ENCODE measurements at regions not wholly inside any gene's neighbourhood (a gene's known extent, or its start where the extent isn't known, plus 50 kb on each side); places are given as distances from the start of the nearest gene placed in this dataset.

- TF ChIP-seq CTCF (IDR thresholded peaks at IDR 0.05; ENCODE audit: low read depth, low read length, poor library complexity, severe bottlenecking), result no peak
- TF ChIP-seq EZH2phosphoT487 (IDR thresholded peaks at IDR 0.05; ENCODE audit: borderline replicate concordance, low read length), result no peak
Measured at GRCh38 chr1:71224741-71225377, 144.0 kb upstream of the ZRANB2 start.
